ENCODE measurements at regions not wholly inside any gene's neighbourhood (a gene's known extent, or its start where the extent isn't known, plus 50 kb on each side); places are given as distances from the start of the nearest gene placed in this dataset.

GRCh38 chr20:11391591-11391990, 526.1 kb upstream of the BTBD3 start:
- DNase-seq (ENCODE audit: low read depth), result no peak

GRCh38 chr20:11394145-11394833, 523.4 kb upstream of the BTBD3 start:
- peak; percentile 85 for DNase-seq (ENCODE audit: low read depth)

GRCh38 chr20:11395581-11395980, 522.1 kb upstream of the BTBD3 start:
- DNase-seq (ENCODE audit: low read depth), result peak; percentile 37

- no peak for DNase-seq (ENCODE audit: low read depth)
These were observed 515.7 kb upstream of the BTBD3 start for GRCh38 chr20:11401988-11402387.

- no peak for DNase-seq (ENCODE audit: low read depth)
These were observed 514.0 kb upstream of the BTBD3 start for GRCh38 chr20:11403711-11404110.

- no peak for DNase-seq (ENCODE audit: low read depth)
These were observed 510.8 kb upstream of the BTBD3 start for GRCh38 chr20:11406877-11407276.

- DNase-seq (ENCODE audit: low read depth), result no peak
These were observed 508.1 kb upstream of the BTBD3 start for GRCh38 chr20:11409561-11409960.

- no peak for DNase-seq (ENCODE audit: low read depth)
These were observed 505.9 kb upstream of the BTBD3 start for GRCh38 chr20:11411765-11412164.

GRCh38 chr20:11426948-11427347, 490.7 kb upstream of the BTBD3 start:
- DNase-seq (ENCODE audit: low read depth), result no peak

GRCh38 chr20:11429168-11429567, 488.5 kb upstream of the BTBD3 start:
- peak; percentile 55 for DNase-seq (ENCODE audit: low read depth)

GRCh38 chr20:11429889-11430519, 487.7 kb upstream of the BTBD3 start:
- no peak for DNase-seq (ENCODE audit: low read depth)

GRCh38 chr20:11430652-11431051, 487.0 kb upstream of the BTBD3 start:
- no peak for DNase-seq (ENCODE audit: low read depth)

- DNase-seq (ENCODE audit: low read depth), result no peak
These were observed 486.1 kb upstream of the BTBD3 start for GRCh38 chr20:11431621-11432020.

GRCh38 chr20:11432407-11432806, 485.3 kb upstream of the BTBD3 start:
- DNase-seq (ENCODE audit: low read depth), result peak; percentile 90

GRCh38 chr20:11436113-11436905, 481.4 kb upstream of the BTBD3 start:
- no peak for DNase-seq (ENCODE audit: low read depth)

- no peak for DNase-seq (ENCODE audit: low read depth)
These were observed 480.6 kb upstream of the BTBD3 start for GRCh38 chr20:11437090-11437489.

GRCh38 chr20:11437611-11438380, 479.9 kb upstream of the BTBD3 start:
- no peak for DNase-seq (ENCODE audit: low read depth)

- no peak for DNase-seq (ENCODE audit: low read depth)
These were observed 479.3 kb upstream of the BTBD3 start for GRCh38 chr20:11438412-11438811.

GRCh38 chr20:11443382-11444119, 474.1 kb upstream of the BTBD3 start:
- no peak for DNase-seq (ENCODE audit: low read depth)

- no peak for DNase-seq (ENCODE audit: low read depth)
These were observed 472.5 kb upstream of the BTBD3 start for GRCh38 chr20:11445161-11445560.

GRCh38 chr20:11445891-11446290, 471.8 kb upstream of the BTBD3 start:
- no peak for DNase-seq (ENCODE audit: low read depth)
